ENCODE measurements at regions not wholly inside any gene's neighbourhood (a gene's known extent, or its start where the extent isn't known, plus 50 kb on each side); places are given as distances from the start of the nearest gene placed in this dataset.
"Not testable (repeated sequence)": the region's sequence is repeated elsewhere in the genome, so short reads cannot be mapped to it uniquely, and the experiment has no call there.

GRCh38 chr6:110558575-110558974 lies 82.2 kb upstream of the SLC22A16 start:
- no peak for DNase-seq

GRCh38 chr6:110557199-110557598 lies 80.8 kb upstream of the SLC22A16 start:
- no peak for DNase-seq

GRCh38 chr6:110556317-110557110 lies 80.1 kb upstream of the SLC22A16 start:
- DNase-seq: no peak

- no peak for DNase-seq
These were observed 78.6 kb upstream of the SLC22A16 start for GRCh38 chr6:110554966-110555460.

GRCh38 chr6:110554441-110554840 lies 78.0 kb upstream of the SLC22A16 start:
- DNase-seq: no peak

- DNase-seq: no peak
These were observed 76.7 kb upstream of the SLC22A16 start for GRCh38 chr6:110552901-110553641.

DNA sequence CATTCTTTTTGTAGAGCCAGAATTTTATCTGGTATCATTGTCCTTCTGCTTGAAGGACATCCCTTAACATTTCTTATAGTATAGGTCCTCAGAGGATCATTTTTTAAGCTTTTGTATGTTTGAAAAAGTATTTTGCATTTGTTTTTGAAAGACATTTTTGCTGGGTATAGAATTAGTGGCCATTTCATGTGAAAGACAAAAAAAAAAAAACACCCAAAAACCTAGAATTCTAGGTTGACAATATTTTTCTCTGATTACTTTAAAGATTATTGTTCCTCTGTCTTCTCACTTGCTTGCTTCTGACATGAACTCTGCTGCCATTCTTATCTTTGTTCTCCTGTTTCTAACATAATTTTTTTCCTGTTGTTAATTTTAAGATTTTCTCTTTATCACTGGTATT lies 75.7 kb upstream of the SLC22A16 start:
- no peak for DNase-seq

GRCh38 chr6:110551088-110551487 lies 74.7 kb upstream of the SLC22A16 start:
- DNase-seq: no peak

DNA sequence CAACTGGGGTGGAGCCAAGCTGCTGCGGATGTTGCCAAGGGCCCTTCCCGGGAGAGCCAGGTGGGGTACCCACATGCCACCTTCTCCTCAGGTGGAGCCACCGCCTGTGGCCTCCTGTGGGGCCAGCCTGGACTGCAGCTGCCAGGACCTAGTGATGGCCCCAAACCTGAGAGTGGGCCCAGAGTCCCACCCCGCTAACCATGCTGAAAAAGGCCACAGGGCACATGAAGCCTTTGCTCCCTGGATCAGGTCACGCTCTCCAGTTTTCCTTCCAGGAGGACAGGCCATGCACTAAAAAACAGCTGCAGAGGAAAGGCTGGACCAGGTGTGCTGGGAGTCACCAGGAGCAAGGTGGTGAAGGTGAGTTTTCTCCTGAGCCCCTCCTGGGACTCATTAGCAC lies 73.9 kb upstream of the SLC22A16 start:
- DNase-seq: no peak

GRCh38 chr6:110549277-110549676 lies 72.9 kb upstream of the SLC22A16 start:
- no peak for DNase-seq

- DNase-seq: no peak
These were observed 71.9 kb upstream of the SLC22A16 start for GRCh38 chr6:110548110-110548847.

DNA sequence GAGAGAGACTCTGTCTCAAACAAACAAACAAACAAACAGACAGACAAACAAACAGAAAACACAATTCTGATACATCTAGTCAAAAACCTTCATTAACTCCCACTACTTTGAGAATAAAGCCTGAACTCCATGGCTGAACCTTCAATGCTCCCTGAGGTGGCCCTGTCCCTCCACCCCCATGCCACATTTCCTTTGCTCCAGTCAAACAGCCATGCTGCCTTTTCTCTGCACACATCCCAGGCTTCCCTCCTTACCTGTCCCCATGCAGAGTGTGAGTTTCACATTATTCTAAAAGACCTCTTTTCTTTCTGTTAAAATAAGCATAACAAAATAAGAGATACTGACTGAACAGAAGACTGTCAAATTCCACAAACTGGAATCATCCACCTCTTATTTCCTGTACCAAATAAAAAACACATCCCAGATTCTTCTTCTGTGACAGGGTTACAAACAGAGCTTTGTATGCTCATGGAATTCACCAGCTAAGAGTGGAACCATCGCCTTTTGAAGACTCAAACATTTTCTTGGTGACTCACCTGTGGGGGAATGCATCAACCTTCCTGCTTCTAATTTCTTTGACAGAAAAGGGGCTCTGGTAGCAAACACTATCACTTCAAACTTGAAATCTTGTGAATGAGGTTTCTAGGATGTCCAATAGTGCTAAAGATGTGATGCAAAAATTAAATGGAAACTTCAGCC lies 71.0 kb upstream of the SLC22A16 start:
- DNase-seq: no peak

DNA sequence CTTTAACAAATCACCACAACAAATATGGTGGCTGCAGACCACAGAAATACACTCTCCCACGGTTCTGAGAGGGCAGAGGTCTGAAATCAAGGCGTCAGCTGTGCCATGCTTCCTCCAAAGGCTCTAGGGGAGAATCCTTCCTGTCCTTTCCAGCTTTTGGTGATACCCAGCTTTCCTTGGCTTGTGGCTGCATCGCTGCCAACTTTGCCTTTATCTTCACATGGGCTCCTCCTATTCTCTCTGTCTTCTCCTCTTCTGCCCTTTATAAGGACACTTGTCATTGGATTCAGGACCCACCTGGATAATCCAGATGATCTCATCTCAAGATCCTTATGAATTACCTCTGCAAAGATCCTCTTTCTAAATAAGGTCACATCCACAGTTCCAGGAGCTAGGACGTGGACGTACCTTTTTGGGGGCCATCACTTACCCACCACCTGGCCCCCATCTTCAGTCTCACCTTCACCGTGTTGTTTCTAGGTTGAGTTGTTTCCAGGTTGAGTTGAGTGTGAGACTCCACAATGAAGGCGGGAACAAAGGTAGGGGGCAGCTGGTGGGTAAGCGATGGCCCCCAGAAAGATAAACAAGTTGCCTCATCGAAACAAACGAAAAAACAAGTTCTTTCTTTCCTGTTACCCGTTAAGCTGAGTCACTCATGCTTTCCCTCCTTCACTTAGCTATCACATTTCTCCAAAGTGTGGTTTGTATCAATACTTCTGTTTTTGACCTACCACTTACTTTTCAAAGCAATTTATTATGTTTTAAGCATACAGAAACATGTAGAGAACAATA lies 68.9 kb upstream of the SLC22A16 start:
- no peak for DNase-seq

DNA sequence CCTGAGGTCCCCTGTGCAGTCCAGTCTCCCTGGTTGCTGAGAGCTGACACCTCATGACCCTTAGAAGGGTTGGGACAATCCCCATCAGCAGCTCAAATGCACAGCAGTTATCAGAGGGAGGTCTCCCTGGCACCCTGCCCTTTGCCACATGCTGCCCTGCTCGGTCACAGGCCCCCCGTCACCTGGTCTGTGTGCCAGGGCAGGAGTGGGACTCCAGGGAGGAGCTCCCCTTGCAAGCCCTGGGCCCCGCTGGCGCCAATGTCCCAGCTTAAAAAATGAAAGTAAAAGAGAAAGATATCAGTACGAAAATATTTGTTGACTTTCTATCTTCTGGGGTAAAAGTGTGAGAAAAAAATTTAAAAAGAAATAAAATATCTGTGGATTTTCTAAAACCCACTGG lies 68.1 kb upstream of the SLC22A16 start:
- DNase-seq: no peak

- DNase-seq: no peak
These were observed 66.7 kb upstream of the SLC22A16 start for GRCh38 chr6:110543106-110543505.

DNA sequence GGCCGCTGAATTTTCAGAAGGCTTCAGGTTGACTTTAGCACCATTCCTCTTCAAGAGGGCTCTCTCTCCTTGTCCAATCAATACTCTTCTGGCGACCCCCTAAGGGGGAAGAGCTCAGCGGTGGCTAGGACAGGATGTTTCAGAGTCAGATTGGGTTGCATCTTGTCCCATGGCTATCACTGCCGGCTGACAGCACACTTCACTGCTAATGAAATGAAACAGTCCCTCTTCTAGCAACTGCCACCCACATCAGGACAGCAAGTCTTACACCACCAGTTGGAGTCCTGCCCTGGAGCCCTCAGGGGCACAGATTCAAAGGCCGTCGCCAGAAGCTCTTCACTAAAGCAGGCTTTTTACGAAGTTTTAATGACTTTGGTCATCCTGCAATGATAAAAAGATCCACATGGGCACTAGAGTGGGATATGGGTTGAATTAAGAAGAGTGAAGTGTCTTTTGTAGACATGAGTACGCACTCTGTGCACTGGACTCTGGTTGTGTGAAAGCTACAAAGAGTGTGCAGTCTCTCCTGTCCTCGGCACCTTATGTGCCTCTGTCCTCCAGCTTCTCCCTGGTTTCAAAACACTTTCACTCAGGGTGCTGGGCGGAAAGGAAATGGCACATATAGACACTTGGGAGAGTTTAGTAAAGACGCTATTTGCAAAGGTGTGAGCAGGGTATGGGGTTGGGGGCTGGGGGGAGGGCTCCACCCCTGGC lies 66.1 kb upstream of the SLC22A16 start:
- DNase-seq: no peak

DNA sequence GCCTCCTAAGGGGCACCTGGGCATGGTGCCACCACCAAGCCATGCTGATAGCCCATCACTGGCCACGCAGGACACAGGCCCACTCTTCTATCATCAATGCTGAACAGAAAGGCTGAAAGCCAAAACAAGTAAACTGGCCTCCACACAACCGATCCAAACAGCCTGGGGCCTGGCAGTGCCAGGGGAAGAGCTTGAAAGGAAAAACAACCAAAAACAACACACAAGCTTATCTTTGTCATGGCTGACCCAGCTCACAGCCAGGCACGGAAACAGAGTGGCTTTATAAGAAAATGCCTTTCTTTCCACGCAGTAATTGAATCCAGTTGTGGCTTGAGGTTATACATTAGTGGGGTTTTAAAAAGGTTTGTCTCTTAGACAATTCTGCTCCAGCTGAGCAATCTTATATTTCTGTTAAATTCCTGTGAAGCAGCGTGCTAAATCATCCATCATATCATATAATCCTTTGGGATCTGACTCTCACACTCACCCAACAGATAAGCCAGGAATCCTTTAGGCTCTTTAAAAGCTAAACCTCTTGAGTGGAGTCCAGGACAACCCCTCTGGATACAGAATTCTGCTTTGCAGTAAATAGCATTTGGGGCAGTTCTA lies 65.4 kb upstream of the SLC22A16 start:
- no peak for DNase-seq

DNA sequence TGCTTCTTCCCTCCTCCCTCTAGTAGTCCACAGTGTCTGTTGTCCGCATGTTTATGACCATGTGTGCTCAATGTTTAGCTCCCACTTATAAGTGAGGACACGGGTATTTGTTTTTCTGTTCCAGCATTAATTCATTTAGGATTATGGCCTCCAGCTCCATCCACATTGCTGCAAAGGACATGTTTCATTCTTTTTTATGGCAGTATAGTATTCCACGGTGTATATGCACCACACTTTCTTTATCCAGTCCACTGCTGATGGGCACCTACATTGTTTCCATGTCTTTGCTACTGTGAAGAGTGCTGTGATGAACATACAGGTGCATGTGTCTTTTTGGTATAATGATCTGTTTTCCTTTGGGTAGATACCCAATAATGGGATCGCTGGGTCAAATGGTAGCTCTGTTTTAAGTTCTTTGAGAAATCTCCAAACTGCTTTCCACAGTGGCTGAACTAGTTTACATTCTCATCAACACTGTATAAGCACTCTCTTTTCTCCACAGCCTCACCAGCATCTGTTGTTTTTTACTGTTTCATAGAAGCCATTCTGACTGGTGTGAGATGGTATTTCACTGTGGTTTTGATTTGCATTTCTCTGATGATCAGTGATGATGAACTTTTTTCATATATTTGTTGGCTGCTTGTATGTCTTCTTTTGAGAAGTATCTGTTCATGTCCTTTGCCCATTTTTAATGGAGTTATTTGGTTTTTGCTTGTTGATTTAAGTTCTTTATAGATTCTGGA lies 63.0 kb upstream of the SLC22A16 start:
- DNase-seq: not testable (repeated sequence)

- no peak for DNase-seq
These were observed 62.2 kb upstream of the SLC22A16 start for GRCh38 chr6:110538416-110539160.

All from NCI-H1092 (cell line).